NT2/D1 (cell line): ENCODE measurements at regions not wholly inside any gene's neighbourhood (a gene's known extent, or its start where the extent isn't known, plus 50 kb on each side); places are given as distances from the start of the nearest gene placed in this dataset.
"Not testable (repeated sequence)": the region's sequence is repeated elsewhere in the genome, so short reads cannot be mapped to it uniquely, and the experiment has no call there.

Source experiments
- YY1 ChIP-seq: IDR thresholded peaks from 2 replicates; pipeline ENCODE4 v1.6.1; 2011; ENCODE audit not compliant: insufficient read length, insufficient read depth
- ZNF274 ChIP-seq: IDR thresholded peaks from 2 replicates; pipeline ENCODE4 v1.6.1; 2011; ENCODE audit warnings: mild to moderate bottlenecking, low read depth, low read length

GRCh38 chr16:34808530-34808929 lies 1349.1 kb downstream of the TP53TG3F start:
- not testable (repeated sequence) for TF ChIP-seq YY1, ZNF274
